Aorta (tissue), 5 donors: ENCODE measurements at regions not wholly inside any gene's neighbourhood (a gene's known extent, or its start where the extent isn't known, plus 50 kb on each side); places are given as distances from the start of the nearest gene placed in this dataset.
"Not testable (repeated sequence)": the region's sequence is repeated elsewhere in the genome, so short reads cannot be mapped to it uniquely, and the experiment has no call there.

ENCODE experiments used
- ATAC-seq: fragments of 200-7000 bp; cut with Tn5 transposase; one replicate; pipeline ENCODE4 v1.9.1; 2022; ENCODE audit warnings: moderate library complexity; ENCODE audit not compliant: low FRiP score
- DNase-seq, 2 donors: peaks; one replicate each; pipeline ENCODE4 v3.0.0-alpha.2; 2020
- H3K27ac ChIP-seq, 2 donors: one replicate each; pipeline ENCODE4 v1.5.1; 2013; ENCODE audit warnings: low read length in 2 of 2, mild to moderate bottlenecking in 2 of 2, moderate library complexity in 2 of 2, control low read depth in 1 of 2, inconsistent platforms in 1 of 2, low read depth in 1 of 2
- H3K27me3 ChIP-seq, 2 donors: one replicate each; pipeline ENCODE4 v1.6.1; 2013; ENCODE audit warnings: control low read depth in 1 of 2, low read length in 1 of 2, mild to moderate bottlenecking in 1 of 2, moderate library complexity in 1 of 2; ENCODE audit not compliant: insufficient read depth in 2 of 2, control insufficient read depth in 1 of 2
- H3K36me3 ChIP-seq, 2 donors: one replicate each; pipeline ENCODE4 v1.6.1; 2013; ENCODE audit warnings: control low read depth in 1 of 2, low read length in 1 of 2, mild to moderate bottlenecking in 1 of 2; ENCODE audit not compliant: insufficient read depth in 2 of 2, control insufficient read depth in 1 of 2
- H3K4me1 ChIP-seq, 2 donors: one replicate each; pipeline ENCODE4 v1.6.1; 2013; ENCODE audit warnings: low read length in 2 of 2, control low read depth in 1 of 2, mild to moderate bottlenecking in 1 of 2, moderate library complexity in 1 of 2; ENCODE audit not compliant: insufficient read depth in 2 of 2, control insufficient read depth in 1 of 2
- H3K4me3 ChIP-seq, 2 donors: one replicate each; pipeline ENCODE4 v1.5.1; 2013; ENCODE audit warnings: low read length in 2 of 2, control low read depth in 1 of 2, mild to moderate bottlenecking in 1 of 2
- H3K9me3 ChIP-seq: one replicate; pipeline ENCODE4 v1.6.1; 2013; ENCODE audit warnings: mild to moderate bottlenecking, low read length; ENCODE audit not compliant: control insufficient read depth
- WGBS, 2 donors: extraction: QIAGEN DNeasy Blood & Tissue Kit; methylation state at CpG; one replicate each; pipeline ENCODE4 v1.1.7; 2013; 5-methylcytosine and 5-hydroxymethylcytosine counted together
- intact Hi-C, 2 donors: fragments of 100-400 bp; cut with DNase I; formaldehyde crosslinking; loops; one replicate each; pipeline versions ENCODE4 v1.14.2 to v1.15.0; 2022
- donor health status: healthy with polysubstance abuse.
- donor health status: Bipolar disorder and iron deficiency.
- donor health status: DM: no; HTN: no; CAD: no.
- donor health status: DM: no; HTN: no; CAD: no.
- donor health status: DM: yes; HTN: yes; CAD: no.

DNA sequence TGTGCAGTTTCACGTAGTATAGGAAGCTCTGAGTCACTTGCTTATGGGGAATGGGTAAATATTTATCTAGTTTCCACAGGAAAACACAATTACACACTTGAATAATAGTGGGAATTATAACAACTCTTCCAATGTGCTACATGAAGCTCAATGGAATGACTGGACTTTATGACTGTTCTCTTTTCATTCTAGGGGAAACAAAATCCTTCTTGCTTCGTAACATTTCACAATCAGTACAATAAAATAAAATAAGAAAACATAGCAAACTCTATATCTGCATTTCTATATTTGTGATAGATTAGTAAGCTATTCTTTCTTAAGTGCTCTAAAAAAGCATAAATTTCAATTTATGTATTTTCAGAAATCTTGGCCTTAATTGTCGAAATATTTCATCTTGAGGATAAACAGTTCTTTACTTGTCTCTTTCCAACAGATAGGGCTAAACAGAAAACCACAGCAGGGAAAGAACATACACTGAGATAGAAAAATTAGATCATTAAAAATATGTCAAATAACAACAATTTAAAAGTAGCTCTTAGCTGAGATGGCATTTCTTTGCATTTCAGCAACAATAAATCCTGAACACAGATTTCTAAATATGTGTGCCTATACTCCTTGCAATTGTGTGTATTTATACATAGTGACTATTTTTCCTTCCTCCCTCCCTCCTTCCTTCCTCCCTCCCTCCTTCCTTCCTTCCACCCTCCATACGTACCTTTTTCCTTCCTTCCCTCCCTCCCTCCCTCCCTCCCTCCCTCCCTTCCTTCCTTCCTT lies 395.5 kb upstream of the KCNMB2 start:
- ATAC-seq (no peak), DNase-seq (no peak)
- intact Hi-C loops: no loop called here
- H3K27ac ChIP-seq: no peak overlapping the region
- H3K9me3 ChIP-seq: no peaks in the 10 kb centered on the region
- H3K36me3 ChIP-seq: no peaks in the 10 kb centered on the region
- H3K4me3 ChIP-seq: no peak overlapping the region
- WGBS, 2 donors: 68 to 82% methylated on average over 4 of the region's 4 CpGs
- no peaks in the 10 kb centered on the region for H3K4me1 ChIP-seq
- H3K27me3 ChIP-seq: no peaks in the 10 kb centered on the region

DNA sequence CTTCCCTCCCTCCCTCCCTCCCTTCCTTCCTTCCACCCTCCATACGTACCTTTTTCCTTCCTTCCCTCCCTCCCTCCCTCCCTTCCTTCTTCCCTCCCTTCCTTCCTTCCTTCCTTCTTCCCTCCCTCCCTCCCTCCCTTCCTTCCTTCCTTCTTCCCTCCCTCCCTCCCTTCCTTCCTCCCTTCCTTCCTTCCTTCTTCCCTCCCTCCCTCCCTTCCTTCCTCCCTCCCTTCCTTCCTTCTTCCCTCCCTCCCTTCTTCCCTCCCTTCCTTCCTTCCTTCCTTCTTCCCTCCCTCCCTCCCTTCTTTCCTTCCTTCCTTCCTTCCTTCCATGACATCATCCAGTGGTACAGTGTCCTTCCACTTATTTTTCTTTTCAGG lies 394.9 kb upstream of the KCNMB2 start:
- H3K27ac ChIP-seq, H3K27me3 ChIP-seq, intact Hi-C loops, H3K9me3 ChIP-seq, ATAC-seq, H3K4me1 ChIP-seq, H3K36me3 ChIP-seq, DNase-seq, H3K4me3 ChIP-seq: not testable (repeated sequence)
- no CpG with 5 or more reads among the region's 1 CpG for WGBS, 2 donors

DNA sequence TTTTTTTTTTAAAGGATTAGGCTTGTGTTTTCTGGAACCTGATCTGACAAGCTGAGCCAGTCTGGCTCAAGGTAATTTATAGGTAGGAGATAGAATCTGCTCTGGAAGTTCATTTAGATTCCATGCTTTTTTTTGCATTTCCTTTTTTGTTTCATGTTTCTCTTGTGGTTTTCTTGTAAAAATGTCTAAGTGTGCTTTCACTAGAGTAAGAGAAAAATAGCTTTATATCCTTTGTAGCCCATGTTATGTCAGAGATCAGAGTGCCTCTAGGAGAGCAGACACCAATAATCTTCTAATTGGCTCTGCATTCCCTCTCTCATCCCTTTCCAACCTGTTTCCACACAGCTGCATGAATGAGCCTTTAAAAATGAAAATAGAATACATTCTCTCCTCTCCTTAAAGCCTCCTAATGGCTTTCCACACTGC lies 389.8 kb upstream of the KCNMB2 start:
- H3K4me3 ChIP-seq: no peak overlapping the region
- H3K9me3 ChIP-seq: no peaks in the 10 kb centered on the region
- H3K4me1 ChIP-seq: no peaks in the 10 kb centered on the region
- ATAC-seq (no peak), DNase-seq (no peak)
- H3K36me3 ChIP-seq: no peaks in the 10 kb centered on the region
- intact Hi-C loops: no loop called here
- no peaks in the 10 kb centered on the region for H3K27me3 ChIP-seq
- H3K27ac ChIP-seq: no peak overlapping the region

DNA sequence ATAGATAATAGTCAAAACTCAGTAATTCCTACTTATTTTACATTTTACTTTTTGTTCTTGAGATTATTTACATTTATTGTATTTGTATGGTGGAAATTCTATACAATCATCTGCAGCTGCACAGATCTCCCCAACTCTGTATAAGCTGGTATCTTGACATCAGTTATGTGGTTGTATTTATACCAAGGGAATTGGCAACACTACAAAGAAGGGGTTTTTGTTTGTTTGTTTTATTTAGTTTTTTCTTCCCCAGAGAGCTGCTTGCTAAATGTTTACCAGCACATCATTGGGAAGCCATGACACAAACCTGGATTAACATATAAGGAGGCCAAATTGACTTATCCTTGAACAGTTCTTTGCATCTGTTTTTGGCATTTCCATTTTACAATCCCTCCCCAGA lies 389.2 kb upstream of the KCNMB2 start:
- no peak for ATAC-seq
- Histone ChIP-seq H3K4me1 (no peaks in the 10 kb centered on the region), H3K9me3 (no peaks in the 10 kb centered on the region), H3K27ac (no peak overlapping the region), H3K36me3 (no peaks in the 10 kb centered on the region), H3K4me3 (no peak overlapping the region), H3K27me3 (no peaks in the 10 kb centered on the region)
- intact Hi-C loops: no loop called here
- no peak for DNase-seq

DNA sequence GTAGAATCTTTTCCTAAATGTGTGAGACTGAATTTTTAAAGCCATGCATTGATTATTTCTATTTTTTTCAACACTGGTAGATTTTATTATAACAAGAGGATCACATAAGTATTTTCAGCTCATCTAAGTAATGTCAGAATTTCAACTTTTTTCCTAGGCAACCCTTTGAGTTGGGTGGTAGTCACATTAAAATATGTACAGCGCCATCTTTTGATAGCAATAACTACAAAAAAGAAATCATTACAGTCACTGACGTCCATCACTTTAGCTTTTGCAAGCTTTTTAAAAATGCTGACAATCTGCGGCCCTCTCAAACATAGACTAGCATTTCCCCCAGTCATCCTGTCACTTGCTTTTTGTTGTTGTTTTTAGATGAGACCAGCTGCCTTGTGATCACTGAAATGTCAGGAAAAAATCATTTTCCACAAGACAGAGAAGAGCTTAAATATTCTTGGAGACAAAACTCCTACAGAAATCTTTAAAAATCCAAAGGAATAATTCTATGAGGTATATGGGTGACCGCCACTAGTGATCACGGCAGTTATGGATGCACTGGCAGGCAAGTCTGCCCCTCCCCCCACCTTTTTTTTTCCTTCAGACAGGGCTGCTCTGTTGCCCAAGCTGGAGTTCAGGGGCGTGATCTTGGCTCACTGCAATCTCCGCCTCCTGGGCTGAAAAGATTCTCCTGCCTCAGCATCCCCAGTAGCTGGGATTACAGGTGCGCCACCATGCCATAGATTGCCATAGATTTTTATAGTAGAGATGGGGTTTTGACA lies 384.0 kb upstream of the KCNMB2 start:
- no peak for ATAC-seq
- intact Hi-C loops: no loop called here
- no peaks in the 10 kb centered on the region for H3K9me3 ChIP-seq
- WGBS, 2 donors: 90 to 92% methylated on average over 8 of the region's 8 CpGs
- peaks cover 0 to 2% of the 10 kb centered on the region in 2 donors for H3K4me1 ChIP-seq
- DNase-seq: no peak
- H3K27ac ChIP-seq: no peak overlapping the region
- H3K27me3 ChIP-seq: no peaks in the 10 kb centered on the region
- H3K36me3 ChIP-seq: no peaks in the 10 kb centered on the region
- no peak overlapping the region for H3K4me3 ChIP-seq

DNA sequence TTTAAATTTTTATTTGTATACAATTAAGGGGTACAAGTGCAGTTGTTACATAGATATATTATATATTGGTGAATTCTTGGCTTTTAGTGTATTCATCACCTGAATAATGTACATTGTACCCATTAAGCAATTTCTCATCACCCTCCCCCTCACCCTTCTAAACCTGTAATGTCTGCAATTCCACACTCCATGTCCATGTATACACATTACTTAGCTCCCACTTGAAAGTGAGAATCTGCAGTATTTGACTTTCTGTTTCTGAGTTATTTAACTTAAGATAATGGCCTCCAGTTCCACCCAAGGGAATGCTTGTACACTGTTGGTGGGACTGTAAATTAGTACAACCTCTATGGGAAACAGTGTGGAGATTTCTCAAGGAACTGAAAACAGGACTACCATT lies 383.2 kb upstream of the KCNMB2 start:
- peaks cover 0 to 2% of the 10 kb centered on the region in 2 donors for H3K4me1 ChIP-seq
- H3K36me3 ChIP-seq: no peaks in the 10 kb centered on the region
- no peaks in the 10 kb centered on the region for H3K27me3 ChIP-seq
- DNase-seq: no peak
- H3K4me3 ChIP-seq: no peak overlapping the region
- H3K9me3 ChIP-seq: no peaks in the 10 kb centered on the region
- ATAC-seq: no peak
- H3K27ac ChIP-seq: no peak overlapping the region
- intact Hi-C loops: no loop called here

DNA sequence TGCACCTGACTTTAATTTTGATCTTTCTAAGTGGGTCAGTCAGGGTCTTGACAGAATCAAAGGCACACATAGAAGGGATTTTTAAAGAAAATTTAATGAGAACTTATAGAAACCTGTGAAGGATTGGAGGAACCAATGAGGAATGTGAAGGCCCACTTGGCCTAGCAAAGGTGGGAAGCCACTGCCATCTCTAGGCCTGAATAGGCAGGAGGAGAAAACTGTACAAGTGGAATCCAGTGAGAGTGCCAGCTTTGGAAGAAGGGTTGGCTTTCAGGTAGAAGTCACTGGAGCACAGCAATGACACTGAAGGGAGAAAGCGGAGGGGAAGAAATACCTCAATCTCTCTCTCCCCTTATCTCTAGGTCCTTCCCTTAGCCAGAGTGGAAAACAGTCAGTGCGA lies 380.7 kb upstream of the KCNMB2 start:
- Histone ChIP-seq H3K9me3 (no peaks in the 10 kb centered on the region), H3K4me1 (peaks cover 0 to 3% of the 10 kb centered on the region in 2 donors), H3K4me3 (no peak overlapping the region), H3K27me3 (no peaks in the 10 kb centered on the region), H3K36me3 (no peaks in the 10 kb centered on the region), H3K27ac (no peak overlapping the region)
- intact Hi-C loops: no loop called here
- WGBS, 2 donors: 97 to 98% methylated on average over 2 of the region's 2 CpGs
- ATAC-seq: no peak
- no peak for DNase-seq

DNA sequence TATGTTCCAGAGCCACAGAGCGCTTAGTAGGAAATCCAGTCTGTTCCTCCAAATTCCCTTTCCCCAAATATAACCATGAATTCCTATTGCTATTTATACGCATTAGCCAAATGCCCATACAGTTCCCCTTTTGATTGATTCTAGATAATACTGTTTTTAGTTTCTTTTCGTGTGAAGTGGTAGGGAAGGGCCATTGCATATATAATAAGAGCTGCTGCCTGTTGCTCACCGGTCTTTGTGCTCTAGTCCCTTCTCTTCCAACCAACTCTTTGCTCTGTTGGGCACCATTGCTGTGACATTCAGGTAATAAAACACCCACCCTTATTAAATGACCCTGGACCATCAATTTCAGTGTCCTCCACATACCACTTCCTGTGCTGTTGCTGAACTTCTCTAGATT lies 379.9 kb upstream of the KCNMB2 start:
- no peaks in the 10 kb centered on the region for H3K9me3 ChIP-seq
- WGBS, 2 donors: 68 to 71% methylated on average over 4 of the region's 4 CpGs
- H3K27me3 ChIP-seq: no peaks in the 10 kb centered on the region
- ATAC-seq: no peak
- peaks cover 0 to 3% of the 10 kb centered on the region in 2 donors for H3K4me1 ChIP-seq
- H3K36me3 ChIP-seq: no peaks in the 10 kb centered on the region
- H3K4me3 ChIP-seq: no peak overlapping the region
- intact Hi-C loops: no loop called here
- H3K27ac ChIP-seq: no peak overlapping the region
- DNase-seq: no peak

DNA sequence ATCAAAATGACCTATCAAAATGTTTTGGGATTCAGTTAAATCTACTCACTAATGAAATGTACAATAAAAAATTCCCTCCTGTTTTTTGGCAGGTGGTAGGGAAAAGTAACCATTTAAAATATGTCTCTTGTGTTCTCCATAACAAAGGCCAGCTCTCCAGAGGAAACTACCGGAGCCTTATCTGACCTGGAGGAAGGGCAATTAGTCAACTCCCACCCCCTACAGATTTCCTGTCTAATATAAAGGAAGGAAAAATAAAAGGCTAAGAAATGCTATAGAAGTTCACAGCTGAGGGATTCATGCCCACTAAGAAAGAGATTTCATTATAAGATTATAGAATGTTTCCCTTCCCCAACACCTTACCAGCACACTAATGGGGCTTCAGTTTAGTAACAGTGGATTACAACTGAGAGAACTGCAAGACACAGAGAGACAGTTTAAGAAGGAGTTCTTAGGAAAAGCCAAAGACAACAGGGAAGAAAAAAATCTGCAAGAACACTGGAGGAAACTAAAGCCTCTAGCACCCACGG lies 376.5 kb upstream of the KCNMB2 start:
- intact Hi-C loops: no loop called here
- no peaks in the 10 kb centered on the region for H3K9me3 ChIP-seq
- peaks cover 0 to 3% of the 10 kb centered on the region in 2 donors for H3K4me1 ChIP-seq
- ATAC-seq: no peak
- no peak for DNase-seq
- H3K27ac ChIP-seq: no peak overlapping the region
- H3K4me3 ChIP-seq: no peak overlapping the region
- no peaks in the 10 kb centered on the region for H3K27me3 ChIP-seq
- WGBS, 2 donors: 9 to 10% methylated on average over 2 of the region's 2 CpGs
- no peaks in the 10 kb centered on the region for H3K36me3 ChIP-seq
